ENCODE measurements at regions not wholly inside any gene's neighbourhood (a gene's known extent, or its start where the extent isn't known, plus 50 kb on each side); places are given as distances from the start of the nearest gene placed in this dataset.

DNA sequence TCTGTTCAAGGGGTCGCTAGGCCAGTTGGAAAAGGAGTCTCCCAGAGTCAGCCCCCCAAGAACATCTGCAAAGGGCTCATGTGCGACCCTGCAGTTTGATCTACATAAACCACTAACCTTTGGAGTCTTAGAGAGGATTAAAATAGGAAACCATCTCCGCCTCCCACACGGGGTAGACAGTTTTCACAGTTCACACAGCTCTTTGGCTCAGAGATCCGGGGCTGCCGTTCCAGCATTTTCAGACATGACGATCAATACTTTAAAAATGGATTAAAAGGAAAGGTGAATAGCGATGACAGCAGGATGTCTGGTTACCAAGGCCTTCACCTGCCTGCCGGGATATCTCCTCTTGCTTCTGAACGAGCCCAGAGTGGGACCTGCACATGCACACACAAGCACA lies 59.8 kb upstream of the BCL11B start:
- no peaks in the 10 kb centered on the region for H3K36me3 ChIP-seq
- peaks cover 40% of the 10 kb centered on the region for H3K27me3 ChIP-seq (ENCODE audit: low read depth)
- H3K9me3 ChIP-seq (replicated peaks) = no peaks in the 10 kb centered on the region
- H3K27ac ChIP-seq (replicated peaks) = no peak overlapping the region
- no peak overlapping the region for H3K4me3 ChIP-seq
- TF ChIP-seq, protein P1, sequence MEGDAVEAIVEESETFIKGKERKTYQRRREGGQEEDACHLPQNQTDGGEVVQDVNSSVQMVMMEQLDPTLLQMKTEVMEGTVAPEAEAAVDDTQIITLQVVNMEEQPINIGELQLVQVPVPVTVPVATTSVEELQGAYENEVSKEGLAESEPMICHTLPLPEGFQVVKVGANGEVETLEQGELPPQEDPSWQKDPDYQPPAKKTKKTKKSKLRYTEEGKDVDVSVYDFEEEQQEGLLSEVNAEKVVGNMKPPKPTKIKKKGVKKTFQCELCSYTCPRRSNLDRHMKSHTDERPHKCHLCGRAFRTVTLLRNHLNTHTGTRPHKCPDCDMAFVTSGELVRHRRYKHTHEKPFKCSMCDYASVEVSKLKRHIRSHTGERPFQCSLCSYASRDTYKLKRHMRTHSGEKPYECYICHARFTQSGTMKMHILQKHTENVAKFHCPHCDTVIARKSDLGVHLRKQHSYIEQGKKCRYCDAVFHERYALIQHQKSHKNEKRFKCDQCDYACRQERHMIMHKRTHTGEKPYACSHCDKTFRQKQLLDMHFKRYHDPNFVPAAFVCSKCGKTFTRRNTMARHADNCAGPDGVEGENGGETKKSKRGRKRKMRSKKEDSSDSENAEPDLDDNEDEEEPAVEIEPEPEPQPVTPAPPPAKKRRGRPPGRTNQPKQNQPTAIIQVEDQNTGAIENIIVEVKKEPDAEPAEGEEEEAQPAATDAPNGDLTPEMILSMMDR (IDR thresholded peaks at IDR 0.05; ENCODE audit: borderline replicate concordance) = no peak
- peaks cover 14% of the 10 kb centered on the region for H3K4me1 ChIP-seq
- no peak for DNase-seq
- intact Hi-C loops (cut with micrococcal nuclease) = no loop called here

DNA sequence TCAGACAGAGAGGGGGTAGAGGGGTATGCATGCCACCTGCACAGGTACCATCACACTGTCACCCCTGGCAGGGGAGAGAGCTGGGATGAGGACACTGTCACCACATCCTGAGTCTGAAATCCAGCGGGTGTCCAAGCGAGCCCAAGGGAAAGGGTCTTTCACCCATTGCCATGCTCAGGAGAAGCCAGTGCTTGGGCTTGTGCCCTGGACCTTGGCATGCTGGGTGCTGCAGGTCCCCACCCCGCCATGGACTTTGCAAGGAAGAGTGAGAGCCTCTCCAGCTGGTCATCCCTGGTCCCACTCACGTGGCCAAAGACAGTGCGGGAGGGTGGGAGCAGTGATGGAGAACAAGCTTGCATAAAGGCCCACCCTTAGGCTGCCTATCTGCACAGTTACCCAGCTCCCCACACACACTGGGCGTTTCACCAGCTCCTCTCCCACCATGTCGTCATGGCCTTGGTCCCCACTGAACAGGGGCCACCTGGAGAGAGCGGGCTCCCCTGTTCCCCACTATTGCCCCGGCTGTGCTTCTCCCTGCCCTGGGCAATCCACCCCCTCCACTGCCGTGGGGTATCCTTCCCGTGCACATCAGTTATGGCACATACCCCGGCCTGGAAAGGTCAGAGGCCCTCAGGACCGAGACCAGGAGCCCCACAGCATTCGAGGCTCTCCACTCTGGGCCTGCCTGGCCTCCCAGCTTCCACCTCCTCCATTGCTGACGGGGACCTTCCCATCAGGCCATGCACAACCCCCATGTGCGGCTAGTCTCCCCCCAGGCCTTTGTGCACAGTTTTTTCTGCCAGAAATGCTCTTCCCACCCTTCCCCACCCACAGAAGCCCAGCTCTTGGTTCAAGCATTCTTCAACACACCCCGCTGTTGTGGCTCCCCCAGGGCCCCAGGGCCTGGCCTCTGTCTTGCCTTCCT lies 58.6 kb upstream of the BCL11B start:
- Histone ChIP-seq H3K27me3 (ENCODE audit: low read depth) (peaks cover 51% of the 10 kb centered on the region), H3K36me3 (no peaks in the 10 kb centered on the region), H3K4me1 (peaks cover 14% of the 10 kb centered on the region), H3K9me3 (replicated peaks) (no peaks in the 10 kb centered on the region), H3K4me3 (no peak overlapping the region), H3K27ac (replicated peaks) (no peak overlapping the region)
- intact Hi-C loops (cut with micrococcal nuclease) = no loop called here
- no peak for DNase-seq
- TF ChIP-seq, protein P1 (IDR thresholded peaks at IDR 0.05; ENCODE audit: borderline replicate concordance) = no peak

DNA sequence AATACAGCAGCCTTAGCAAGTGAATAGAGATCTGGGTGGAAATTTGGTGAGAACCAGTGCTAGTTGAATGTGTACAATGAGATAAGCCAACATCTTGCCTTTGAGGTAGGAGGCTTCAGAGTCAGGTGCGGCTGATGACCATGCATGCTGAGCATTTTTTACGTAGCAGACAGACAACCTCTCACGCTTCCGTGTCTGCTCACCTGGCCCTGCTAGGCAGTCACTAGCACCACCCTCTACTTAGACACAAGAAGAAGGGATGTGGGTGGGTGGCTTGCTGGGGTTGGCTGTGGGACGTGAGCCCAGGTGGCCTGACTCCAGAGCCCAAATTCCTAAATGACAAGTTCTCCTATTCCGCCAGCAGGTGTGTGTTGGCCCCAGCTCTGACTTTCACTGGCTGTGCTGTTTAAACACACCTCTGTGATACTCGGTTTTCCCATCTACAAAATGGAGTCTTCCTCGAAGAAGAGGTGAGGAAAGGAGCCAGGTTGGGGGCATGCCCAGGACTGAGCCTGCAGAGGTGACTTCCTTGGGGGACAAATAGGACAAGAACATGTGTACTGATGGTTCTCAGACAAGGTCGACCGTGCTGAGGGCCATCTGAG lies 57.8 kb upstream of the BCL11B start:
- Histone ChIP-seq H3K4me3 (no peak overlapping the region), H3K36me3 (no peaks in the 10 kb centered on the region), H3K27ac (replicated peaks) (no peak overlapping the region), H3K27me3 (ENCODE audit: low read depth) (peaks cover 58% of the 10 kb centered on the region), H3K9me3 (replicated peaks) (no peaks in the 10 kb centered on the region), H3K4me1 (peaks cover 14% of the 10 kb centered on the region)
- intact Hi-C loops (cut with micrococcal nuclease) = no loop called here
- DNase-seq = no peak
- TF ChIP-seq, protein P1 (IDR thresholded peaks at IDR 0.05; ENCODE audit: borderline replicate concordance) = no peak

DNA sequence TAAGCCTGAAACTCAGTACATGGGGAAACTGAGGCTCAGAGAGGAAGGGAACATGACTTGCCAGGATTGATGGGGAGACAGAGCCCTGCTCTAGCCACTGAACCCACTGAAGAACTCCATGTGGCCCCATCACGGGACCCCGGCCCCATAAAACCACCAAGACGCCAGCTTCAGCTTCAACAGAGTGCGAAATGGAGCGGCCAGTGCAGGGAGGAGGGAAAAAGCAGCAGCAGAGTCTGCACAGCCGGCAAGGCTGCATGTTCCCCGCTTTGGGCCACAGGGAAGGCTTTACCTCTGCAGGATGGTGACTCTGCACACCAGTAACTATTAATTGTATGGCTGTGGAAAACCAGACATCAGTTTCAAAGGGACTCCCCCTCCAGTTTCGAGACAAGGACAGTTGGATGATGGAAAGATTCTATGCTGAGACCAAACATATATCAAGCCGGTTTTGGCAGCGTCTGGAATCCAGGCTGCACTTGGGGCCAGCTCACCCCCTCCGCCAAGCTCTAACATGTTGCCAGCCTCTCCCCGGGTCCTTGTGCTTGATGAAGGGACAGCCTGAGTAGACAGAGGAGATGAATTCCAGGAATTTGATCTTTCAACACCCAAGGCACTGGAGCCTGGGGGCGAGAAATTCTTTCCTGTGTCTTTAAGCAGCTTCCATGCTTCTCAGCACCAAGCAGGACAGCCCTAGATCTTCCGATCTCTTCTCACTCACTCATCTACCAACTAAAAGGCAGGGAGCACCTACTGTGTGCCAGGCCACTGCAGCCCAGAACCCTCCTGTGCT lies 55.7 kb upstream of the BCL11B start:
- Histone ChIP-seq H3K27ac (replicated peaks) (no peak overlapping the region), H3K36me3 (no peaks in the 10 kb centered on the region), H3K4me1 (peaks cover 9% of the 10 kb centered on the region), H3K27me3 (ENCODE audit: low read depth) (peaks cover 73% of the 10 kb centered on the region), H3K4me3 (no peak overlapping the region), H3K9me3 (replicated peaks) (no peaks in the 10 kb centered on the region)
- intact Hi-C loops (cut with micrococcal nuclease) = no loop called here
- TF ChIP-seq, protein P1 (IDR thresholded peaks at IDR 0.05; ENCODE audit: borderline replicate concordance) = no peak
- no peak for DNase-seq

DNA sequence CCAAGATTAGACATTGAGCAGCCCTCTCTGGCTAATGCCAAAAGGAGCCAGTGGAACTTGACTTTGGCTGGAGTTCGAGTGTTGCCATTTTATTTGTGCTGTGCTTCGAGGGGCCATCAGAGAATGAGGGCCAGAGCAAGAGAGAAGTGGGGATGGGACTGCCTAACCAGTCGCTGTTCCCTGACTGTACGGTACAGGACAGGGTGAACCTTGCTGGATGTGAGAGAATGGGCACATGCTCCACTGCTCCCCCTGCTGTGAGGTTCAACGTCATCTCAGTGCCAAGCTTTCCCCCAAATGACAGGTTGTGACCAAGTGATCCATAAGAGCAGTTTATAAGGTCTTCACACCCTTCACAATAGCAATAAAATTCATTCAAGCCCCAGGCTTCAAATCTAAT lies 55.1 kb upstream of the BCL11B start:
- no peak overlapping the region for H3K27ac ChIP-seq (replicated peaks)
- no peaks in the 10 kb centered on the region for H3K9me3 ChIP-seq (replicated peaks)
- intact Hi-C loops (cut with micrococcal nuclease) = no loop called here
- H3K27me3 ChIP-seq (ENCODE audit: low read depth) = peaks cover 73% of the 10 kb centered on the region
- TF ChIP-seq, protein P1 (IDR thresholded peaks at IDR 0.05; ENCODE audit: borderline replicate concordance) = no peak
- H3K4me1 ChIP-seq = peaks cover 9% of the 10 kb centered on the region
- no peak overlapping the region for H3K4me3 ChIP-seq
- H3K36me3 ChIP-seq = no peaks in the 10 kb centered on the region
- DNase-seq = no peak
